ENCODE measurements at regions not wholly inside any gene's neighbourhood (a gene's known extent, or its start where the extent isn't known, plus 50 kb on each side); places are given as distances from the start of the nearest gene placed in this dataset.

DNA sequence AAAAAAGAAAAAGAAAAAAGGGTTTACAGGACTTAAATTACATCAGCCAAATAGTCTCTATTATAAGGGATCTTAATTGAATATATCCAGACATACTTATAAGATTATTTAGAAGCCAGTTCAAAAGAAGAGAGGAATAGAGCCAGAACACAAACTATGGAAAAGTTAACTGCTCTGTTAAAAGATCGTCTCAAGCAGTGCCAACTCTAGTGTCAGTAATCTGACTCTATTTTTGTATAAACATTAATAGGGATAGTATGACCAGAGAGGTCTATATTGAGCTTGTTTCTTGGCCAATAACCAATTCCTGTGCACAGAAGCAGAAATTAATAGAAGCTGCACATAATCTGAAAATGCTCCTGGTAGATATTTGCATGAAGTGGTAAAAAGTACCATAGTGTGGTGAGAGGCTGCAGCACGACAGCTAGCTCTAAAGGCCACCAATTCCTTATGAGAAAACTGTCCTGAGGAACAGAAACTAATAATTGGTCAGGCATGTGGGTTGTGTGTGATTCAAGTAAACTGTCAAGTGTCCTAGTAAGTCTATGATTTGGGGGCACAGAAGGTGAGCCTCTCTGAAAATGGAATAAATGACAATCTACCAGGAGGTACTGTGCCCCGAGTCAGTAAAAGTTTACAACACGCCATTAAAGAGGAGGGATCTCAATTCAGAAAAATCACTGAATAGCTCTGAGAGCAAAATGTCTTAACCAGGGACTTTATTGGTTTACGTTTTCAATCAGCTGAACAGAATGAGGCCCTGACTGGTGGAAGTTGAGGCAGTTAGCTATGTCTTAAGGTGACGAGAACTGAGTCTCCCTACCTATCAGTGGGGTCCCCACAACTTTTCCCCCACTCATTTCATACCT, 51.5 kb upstream of the NANOGP8 start:
- TF ChIP-seq U2AF1 (optimal IDR thresholded peaks at IDR 0.05; ENCODE audit: low read depth, low read length) (no peak), POLR2A (conservative IDR thresholded peaks at IDR 0.05) (no peak), RAD51 (IDR thresholded peaks at IDR 0.05; ENCODE audit: borderline replicate concordance, low read depth) (no peak), FIP1L1 (IDR thresholded peaks at IDR 0.05; ENCODE audit: low read depth, low read length, poor library complexity, severe bottlenecking) (no peak), YY1 (IDR thresholded peaks at IDR 0.05; ENCODE audit: borderline replicate concordance in 1 of 3, control insufficient read depth in 1 of 3, extremely low read depth in 1 of 3, insufficient read depth in 3 of 3, insufficient read length in 1 of 3, insufficient replicate concordance in 2 of 3, low read depth in 1 of 3, low read length in 2 of 3) (no peak), XRCC5 (IDR thresholded peaks at IDR 0.05; ENCODE audit: low read depth, low read length) (no peak), EZH2 (IDR thresholded peaks at IDR 0.05; ENCODE audit: borderline replicate concordance, low read depth, low read length) (no peak), RNF2 (IDR thresholded peaks at IDR 0.05) (no peak), TSC22D4 (tag; IDR thresholded peaks at IDR 0.05) (no peak), POLR2AphosphoS5 (IDR thresholded peaks at IDR 0.05; ENCODE audit: control insufficient read depth, insufficient read depth, low read depth, low read length) (no peak)
- TF ChIP-seq, protein P1, sequence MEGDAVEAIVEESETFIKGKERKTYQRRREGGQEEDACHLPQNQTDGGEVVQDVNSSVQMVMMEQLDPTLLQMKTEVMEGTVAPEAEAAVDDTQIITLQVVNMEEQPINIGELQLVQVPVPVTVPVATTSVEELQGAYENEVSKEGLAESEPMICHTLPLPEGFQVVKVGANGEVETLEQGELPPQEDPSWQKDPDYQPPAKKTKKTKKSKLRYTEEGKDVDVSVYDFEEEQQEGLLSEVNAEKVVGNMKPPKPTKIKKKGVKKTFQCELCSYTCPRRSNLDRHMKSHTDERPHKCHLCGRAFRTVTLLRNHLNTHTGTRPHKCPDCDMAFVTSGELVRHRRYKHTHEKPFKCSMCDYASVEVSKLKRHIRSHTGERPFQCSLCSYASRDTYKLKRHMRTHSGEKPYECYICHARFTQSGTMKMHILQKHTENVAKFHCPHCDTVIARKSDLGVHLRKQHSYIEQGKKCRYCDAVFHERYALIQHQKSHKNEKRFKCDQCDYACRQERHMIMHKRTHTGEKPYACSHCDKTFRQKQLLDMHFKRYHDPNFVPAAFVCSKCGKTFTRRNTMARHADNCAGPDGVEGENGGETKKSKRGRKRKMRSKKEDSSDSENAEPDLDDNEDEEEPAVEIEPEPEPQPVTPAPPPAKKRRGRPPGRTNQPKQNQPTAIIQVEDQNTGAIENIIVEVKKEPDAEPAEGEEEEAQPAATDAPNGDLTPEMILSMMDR (IDR thresholded peaks at IDR 0.05 in 2 of 3, conservative IDR thresholded peaks at IDR 0.05 in 1 of 3; ENCODE audit: insufficient read depth in 2 of 3, low read depth in 1 of 3, low read length in 3 of 3) = no peak
- TF ChIP-seq, protein P2, sequence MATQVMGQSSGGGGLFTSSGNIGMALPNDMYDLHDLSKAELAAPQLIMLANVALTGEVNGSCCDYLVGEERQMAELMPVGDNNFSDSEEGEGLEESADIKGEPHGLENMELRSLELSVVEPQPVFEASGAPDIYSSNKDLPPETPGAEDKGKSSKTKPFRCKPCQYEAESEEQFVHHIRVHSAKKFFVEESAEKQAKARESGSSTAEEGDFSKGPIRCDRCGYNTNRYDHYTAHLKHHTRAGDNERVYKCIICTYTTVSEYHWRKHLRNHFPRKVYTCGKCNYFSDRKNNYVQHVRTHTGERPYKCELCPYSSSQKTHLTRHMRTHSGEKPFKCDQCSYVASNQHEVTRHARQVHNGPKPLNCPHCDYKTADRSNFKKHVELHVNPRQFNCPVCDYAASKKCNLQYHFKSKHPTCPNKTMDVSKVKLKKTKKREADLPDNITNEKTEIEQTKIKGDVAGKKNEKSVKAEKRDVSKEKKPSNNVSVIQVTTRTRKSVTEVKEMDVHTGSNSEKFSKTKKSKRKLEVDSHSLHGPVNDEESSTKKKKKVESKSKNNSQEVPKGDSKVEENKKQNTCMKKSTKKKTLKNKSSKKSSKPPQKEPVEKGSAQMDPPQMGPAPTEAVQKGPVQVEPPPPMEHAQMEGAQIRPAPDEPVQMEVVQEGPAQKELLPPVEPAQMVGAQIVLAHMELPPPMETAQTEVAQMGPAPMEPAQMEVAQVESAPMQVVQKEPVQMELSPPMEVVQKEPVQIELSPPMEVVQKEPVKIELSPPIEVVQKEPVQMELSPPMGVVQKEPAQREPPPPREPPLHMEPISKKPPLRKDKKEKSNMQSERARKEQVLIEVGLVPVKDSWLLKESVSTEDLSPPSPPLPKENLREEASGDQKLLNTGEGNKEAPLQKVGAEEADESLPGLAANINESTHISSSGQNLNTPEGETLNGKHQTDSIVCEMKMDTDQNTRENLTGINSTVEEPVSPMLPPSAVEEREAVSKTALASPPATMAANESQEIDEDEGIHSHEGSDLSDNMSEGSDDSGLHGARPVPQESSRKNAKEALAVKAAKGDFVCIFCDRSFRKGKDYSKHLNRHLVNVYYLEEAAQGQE (IDR thresholded peaks at IDR 0.05; ENCODE audit: borderline replicate concordance) = no peak
- TF ChIP-seq, protein P2 (CRISPR knock-in tag; IDR thresholded peaks at IDR 0.05; ENCODE audit: low read depth) = no peak
